Calu3 (cell line): ENCODE measurements at regions not wholly inside any gene's neighbourhood (a gene's known extent, or its start where the extent isn't known, plus 50 kb on each side); places are given as distances from the start of the nearest gene placed in this dataset.

ENCODE experiments used
- BruUV-seq: library from RNA; stranded (reverse); fragments of 400-500 nt; replicated peaks from 2 replicates; lab custom pipeline; 2021; lab: Mats Ljungman, UMichigan
- CTCF ChIA-PET: fragments of 300-600 bp; sonication (Branson Sonifier 250); formaldehyde crosslinking; loops from one replicate; lab custom pipeline; 2022; ENCODE audit warnings: antibody characterized with exemption; lab: Charles Lee
- DNase-seq: peaks from one replicate; pipeline ENCODE4 v3.0.0; 2022
- H3K27ac Mint-ChIP-seq: one replicate; pipeline ENCODE4 v1.8.0; 2022; ENCODE audit warnings: mixed read lengths; ENCODE audit not compliant: unreplicated experiment
- H3K27me3 Mint-ChIP-seq: one replicate; pipeline ENCODE4 v1.8.0; 2022; ENCODE audit warnings: mixed read lengths; ENCODE audit not compliant: unreplicated experiment
- H3K36me3 Mint-ChIP-seq: one replicate; pipeline ENCODE4 v1.8.0; 2022; ENCODE audit warnings: mild to moderate bottlenecking, moderate library complexity, mixed read lengths; ENCODE audit not compliant: insufficient read depth, unreplicated experiment
- H3K4me1 Mint-ChIP-seq: one replicate; pipeline ENCODE4 v1.8.0; 2022; ENCODE audit warnings: mild to moderate bottlenecking, low read depth, mixed read lengths; ENCODE audit not compliant: unreplicated experiment
- H3K4me3 Mint-ChIP-seq: one replicate; pipeline ENCODE4 v1.8.0; 2022; ENCODE audit warnings: mild to moderate bottlenecking, low read depth, moderate library complexity, mixed read lengths; ENCODE audit not compliant: unreplicated experiment
- H3K9me3 Mint-ChIP-seq: one replicate; pipeline ENCODE4 v1.8.0; 2022; ENCODE audit warnings: low read depth, mixed read lengths; ENCODE audit not compliant: unreplicated experiment
- CTCF ChIP-seq: fragments of 200-600 bp; IDR thresholded peaks from one replicate; pipeline ENCODE4 v1.8.0; 2022; ENCODE audit warnings: antibody characterized with exemption; ENCODE audit not compliant: unreplicated experiment
- intact Hi-C: fragments of 100-400 bp; cut with micrococcal nuclease; formaldehyde crosslinking; loops from one replicate; pipeline ENCODE4 v1.10.0; 2022; ENCODE audit not compliant: unreplicated experiment

GRCh38 chr1:118711356-118711755 lies 276.8 kb downstream of the TBX15 start:
- no peak for TF ChIP-seq CTCF
- Mint-ChIP-seq H3K27ac (no peak overlapping the region), H3K4me3 (no peak overlapping the region), H3K4me1 (no peaks in the 10 kb centered on the region), H3K9me3 (peaks cover 6% of the 10 kb centered on the region), H3K36me3 (no peaks in the 10 kb centered on the region), H3K27me3 (no peaks in the 10 kb centered on the region)
- BruUV-seq: no TSS peak
- DNase-seq: no peak
- intact Hi-C loops: loop anchor here (10.0 kb wide), 2 partner anchors 57 to 557 kb away; no protein-coding TSS in a partner anchor
- CTCF ChIA-PET: no interaction called here

GRCh38 chr1:118698911-118699310 lies 289.2 kb downstream of the TBX15 start:
- Mint-ChIP-seq H3K27me3 (no peaks in the 10 kb centered on the region), H3K27ac (no peak overlapping the region), H3K4me1 (no peaks in the 10 kb centered on the region), H3K9me3 (peaks cover 8% of the 10 kb centered on the region), H3K36me3 (no peaks in the 10 kb centered on the region), H3K4me3 (no peak overlapping the region)
- intact Hi-C loops: no loop called here
- CTCF ChIA-PET: no interaction called here
- BruUV-seq: no TSS peak
- no peak for DNase-seq
- no peak for TF ChIP-seq CTCF

- Mint-ChIP-seq H3K27me3 (no peaks in the 10 kb centered on the region), H3K4me1 (no peaks in the 10 kb centered on the region), H3K36me3 (no peaks in the 10 kb centered on the region), H3K4me3 (no peak overlapping the region), H3K9me3 (peaks cover 3% of the 10 kb centered on the region), H3K27ac (no peak overlapping the region)
- intact Hi-C loops: no loop called here
- DNase-seq: no peak
- no TSS peak for BruUV-seq
- CTCF ChIA-PET: no interaction called here
- TF ChIP-seq CTCF: no peak
These were observed 296.0 kb downstream of the TBX15 start for GRCh38 chr1:118692143-118692542.

GRCh38 chr1:118688891-118689290 lies 299.3 kb downstream of the TBX15 start:
- BruUV-seq: no TSS peak

More at GRCh38 chr1:118688891-118689290, 299.3 kb downstream of the TBX15 start:
- H3K36me3 Mint-ChIP-seq: no peaks in the 10 kb centered on the region
- H3K9me3 Mint-ChIP-seq: peaks cover 3% of the 10 kb centered on the region
- no peak overlapping the region for H3K4me3 Mint-ChIP-seq
- CTCF ChIA-PET: no interaction called here
- no peaks in the 10 kb centered on the region for H3K27me3 Mint-ChIP-seq
- no peaks in the 10 kb centered on the region for H3K4me1 Mint-ChIP-seq
- no peak for DNase-seq
- H3K27ac Mint-ChIP-seq: no peak overlapping the region
- intact Hi-C loops: no loop called here
- no peak for TF ChIP-seq CTCF
